ENCODE measurements at regions not wholly inside any gene's neighbourhood (a gene's known extent, or its start where the extent isn't known, plus 50 kb on each side); places are given as distances from the start of the nearest gene placed in this dataset.
"Not testable (repeated sequence)": the region's sequence is repeated elsewhere in the genome, so short reads cannot be mapped to it uniquely, and the experiment has no call there.

DNA sequence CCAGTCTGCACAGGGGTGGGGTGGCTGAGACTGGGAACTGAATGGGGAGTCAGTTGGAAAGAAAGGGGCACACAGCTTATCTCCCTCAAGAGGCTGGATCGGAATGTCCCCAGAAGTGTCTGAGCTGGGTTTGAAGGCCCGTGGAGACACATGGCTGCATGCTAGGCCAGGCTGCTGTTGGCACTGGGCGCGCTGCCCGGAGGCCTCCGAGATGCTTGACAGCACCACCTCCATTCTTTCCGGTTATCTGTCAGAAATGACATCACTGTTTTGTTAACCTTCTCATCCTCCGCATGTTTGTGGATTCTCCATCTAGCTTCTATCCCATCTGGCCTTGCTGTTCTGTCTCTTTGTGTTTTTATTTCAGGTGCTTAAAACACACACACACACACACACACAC, 85.5 kb downstream of the APIP start:
- no peak for DNase-seq

- no peak for DNase-seq
Observed at GRCh38 chr11:34830035-34830434, 86.1 kb downstream of the APIP start.

DNA sequence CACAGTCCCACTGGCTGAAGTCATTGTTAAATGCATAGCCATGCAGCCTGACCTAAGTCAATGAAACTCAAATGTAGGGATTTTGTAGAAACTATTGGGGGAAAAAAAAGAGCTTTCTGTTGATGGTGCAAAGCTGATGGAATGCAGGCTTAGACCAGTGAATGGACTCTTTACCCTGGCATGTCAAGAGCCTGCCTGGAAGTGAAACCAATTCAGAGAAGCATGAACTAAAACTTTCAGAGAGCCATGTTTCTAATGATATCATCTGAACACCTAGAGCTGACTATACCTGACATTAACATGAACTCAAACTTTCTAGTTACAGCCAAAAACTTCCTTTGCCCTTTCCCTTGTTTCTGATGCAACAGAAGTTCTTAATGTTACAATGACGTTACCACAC, 89.0 kb downstream of the APIP start:
- DNase-seq: no peak

GRCh38 chr11:34826384-34826726, 89.8 kb downstream of the APIP start:
- no peak for DNase-seq

GRCh38 chr11:34825670-34826383, 90.4 kb downstream of the APIP start:
- DNase-seq: no peak

- no peak for DNase-seq
Observed at GRCh38 chr11:34825315-34825669, 90.9 kb downstream of the APIP start.

GRCh38 chr11:34824425-34824824, 91.8 kb downstream of the APIP start:
- DNase-seq: no peak

- no peak for DNase-seq
Observed at GRCh38 chr11:34823639-34824038, 92.5 kb downstream of the APIP start.

DNA sequence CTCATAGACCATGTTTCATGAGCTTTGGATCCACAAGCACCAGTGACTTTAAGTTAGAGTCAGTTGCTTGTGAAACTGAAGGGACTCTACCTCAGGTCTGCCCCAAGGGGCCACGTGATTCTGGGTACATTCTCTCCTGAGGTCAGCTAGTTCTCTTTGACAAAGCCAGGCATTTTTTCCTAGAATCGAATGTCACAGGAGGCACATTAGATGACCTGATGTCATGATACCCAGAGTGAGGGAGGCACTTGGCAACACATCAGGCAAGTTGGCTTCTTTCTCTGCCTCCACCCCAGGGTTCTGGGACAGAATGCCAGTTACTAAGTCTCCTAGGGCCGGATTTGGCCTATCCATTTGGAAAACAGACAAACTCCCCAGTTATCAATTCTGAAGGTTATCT, 93.0 kb downstream of the APIP start:
- DNase-seq: no peak

- no peak for DNase-seq
Observed at GRCh38 chr11:34819740-34820482, 96.3 kb downstream of the APIP start.

DNA sequence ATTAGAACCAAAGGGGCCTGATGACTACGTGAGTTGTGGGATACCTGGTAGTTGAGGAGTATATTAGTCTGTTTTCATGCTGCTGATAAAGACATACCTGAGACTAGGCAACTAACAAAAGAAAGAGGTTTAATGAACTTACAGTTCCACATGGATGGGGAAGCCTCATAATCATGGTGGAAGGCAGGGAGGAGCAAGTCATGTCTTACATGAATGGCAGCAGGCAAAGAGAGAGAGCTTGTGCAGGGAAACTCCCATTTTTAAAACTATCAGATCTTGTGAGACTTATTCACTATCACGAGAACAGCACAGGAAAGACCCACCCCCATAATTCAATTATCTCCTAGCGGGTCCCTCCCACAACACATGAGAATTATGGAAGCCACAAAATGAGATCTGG, 98.4 kb downstream of the APIP start:
- not testable (repeated sequence) for DNase-seq

DNA sequence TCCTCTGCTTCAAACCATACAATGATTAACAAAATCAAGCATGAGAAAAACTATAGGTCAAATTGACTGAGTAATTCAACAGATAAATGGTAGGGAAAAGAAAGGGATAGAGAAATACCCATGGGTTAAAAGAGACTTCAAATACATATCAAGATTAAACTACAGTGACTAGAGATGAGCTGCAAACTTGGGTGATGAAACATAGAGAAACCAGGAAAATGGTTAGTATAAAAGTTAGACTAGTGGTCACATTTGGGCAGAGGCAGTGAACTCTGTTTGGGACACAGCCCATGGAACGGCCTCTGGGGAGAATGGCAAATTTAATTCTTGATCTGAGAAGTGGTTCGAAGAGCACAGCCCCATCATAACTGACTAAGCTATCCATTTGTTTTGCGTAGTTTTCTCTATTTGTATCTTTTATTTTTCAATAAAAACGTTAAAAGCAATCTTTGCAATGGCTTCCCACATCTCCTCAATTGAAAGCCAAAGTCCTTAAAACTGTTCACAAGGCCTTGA, 99.4 kb downstream of the APIP start:
- DNase-seq: no peak

DNA sequence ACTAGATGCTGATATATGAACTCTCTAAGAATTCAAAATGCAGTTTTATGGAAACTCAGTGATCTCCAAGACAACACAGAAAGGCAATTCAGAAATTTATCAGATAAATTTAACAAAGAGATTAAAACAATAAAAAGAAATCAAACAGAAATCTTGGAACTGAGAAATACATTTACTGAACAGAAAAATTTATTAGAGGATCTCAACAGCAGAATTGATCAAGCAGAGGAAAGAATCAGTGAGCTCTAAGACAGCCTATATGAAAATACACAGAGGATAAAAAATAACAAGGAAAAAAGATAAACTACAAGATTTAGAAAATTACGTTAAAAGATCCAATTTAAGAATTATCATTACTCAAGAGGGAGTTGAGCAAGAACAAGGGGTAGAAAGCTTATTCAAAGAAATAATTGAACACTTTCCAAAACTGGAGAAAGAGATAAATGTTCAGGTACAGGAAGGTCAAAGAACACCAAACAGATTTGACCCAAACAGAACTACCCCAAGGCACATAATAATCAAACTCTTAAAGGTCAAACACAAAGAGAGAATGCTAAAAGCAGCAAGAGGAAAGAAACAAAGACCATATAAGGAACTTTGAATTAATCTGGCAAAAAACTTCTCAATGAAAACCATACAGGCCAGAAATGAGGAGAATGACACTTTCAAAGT, 103.1 kb downstream of the APIP start:
- no peak for DNase-seq

DNA sequence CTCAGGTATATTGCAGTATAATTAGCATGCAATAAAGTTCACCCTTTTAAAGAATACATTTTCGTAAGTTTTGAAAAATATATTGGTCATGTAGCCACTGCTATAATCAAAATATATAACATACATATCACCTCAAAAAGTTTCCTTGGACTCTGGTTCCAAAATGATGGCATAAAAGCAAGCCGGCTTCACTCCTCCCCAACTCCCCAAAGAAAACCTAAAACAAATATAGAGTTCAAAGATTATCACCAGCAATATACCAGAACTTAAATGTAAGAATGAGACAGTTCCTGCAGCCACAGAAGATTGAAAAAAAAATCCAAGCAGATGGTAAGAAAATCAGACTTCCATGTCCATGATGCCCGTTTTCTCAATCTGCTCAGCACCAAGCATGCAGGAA, 104.3 kb downstream of the APIP start:
- DNase-seq: no peak

DNA sequence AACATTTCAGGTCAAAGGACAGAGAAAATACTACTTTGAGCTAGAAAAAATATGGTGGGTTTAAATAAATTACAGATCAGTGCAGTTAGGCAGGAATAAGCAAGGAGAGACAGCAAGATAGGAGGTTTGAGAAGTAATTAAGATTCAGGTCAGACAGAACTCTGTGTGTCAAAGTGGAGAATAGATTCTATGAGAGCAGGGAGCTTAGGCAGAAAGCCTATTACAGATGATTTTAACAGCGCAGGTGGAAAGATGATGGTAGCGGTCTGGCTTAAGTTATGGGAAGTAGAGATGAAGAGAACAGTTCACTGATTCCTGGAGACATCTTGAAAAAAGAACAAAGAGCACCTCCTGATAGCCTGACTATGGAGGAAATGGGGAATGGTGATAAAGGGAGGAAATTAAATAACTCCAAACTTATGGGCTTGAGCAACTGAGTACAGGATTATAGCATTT, 106.0 kb downstream of the APIP start:
- DNase-seq: no peak

- no peak for DNase-seq
Observed at GRCh38 chr11:34809191-34810106, 106.7 kb downstream of the APIP start.

GRCh38 chr11:34806875-34807274, 109.3 kb downstream of the APIP start:
- no peak for DNase-seq

GRCh38 chr11:34805937-34806336, 110.2 kb downstream of the APIP start:
- DNase-seq: no peak

DNA sequence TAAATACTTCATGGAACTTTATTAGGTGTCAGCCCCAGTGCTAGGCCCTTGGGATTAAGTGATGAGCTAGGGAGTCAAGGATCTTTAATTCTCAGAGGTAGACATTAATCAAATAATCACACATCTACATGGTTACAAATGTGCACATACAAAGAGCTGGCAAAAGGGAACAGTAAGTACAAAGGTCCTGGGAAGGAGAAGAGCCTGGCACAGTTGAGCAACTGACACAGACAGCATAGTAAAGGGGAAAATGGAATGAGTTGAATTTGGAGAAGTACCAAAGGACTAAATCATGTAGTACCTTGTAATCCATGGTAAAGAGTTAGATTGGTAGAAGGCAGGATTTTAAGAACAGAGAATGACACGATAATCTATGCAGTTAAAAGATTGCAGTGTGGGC, 116.3 kb downstream of the APIP start:
- no peak for DNase-seq

GRCh38 chr11:34798985-34799384, 117.2 kb downstream of the APIP start:
- DNase-seq: no peak

- not testable (repeated sequence) for DNase-seq
Observed at GRCh38 chr11:34797497-34797896, 118.7 kb downstream of the APIP start.

GRCh38 chr11:34795641-34796040, 120.5 kb downstream of the APIP start:
- DNase-seq: no peak

GRCh38 chr11:34794696-34795095, 121.5 kb downstream of the APIP start:
- DNase-seq: no peak

Data from NCI-H1417 treated with DMSO at 0.1 percent for 48 hours (cell line).